Liver (tissue), 8 donors: ENCODE measurements at regions not wholly inside any gene's neighbourhood (a gene's known extent, or its start where the extent isn't known, plus 50 kb on each side); places are given as distances from the start of the nearest gene placed in this dataset.

ENCODE experiments used
- DNase-seq: peaks from one replicate; pipeline ENCODE4 v3.0.0-alpha.2; 2017; ENCODE audit warnings: low spot score
- H3K27ac ChIP-seq, 2 donors: one replicate each; pipeline ENCODE4 v1.7.0; 2013; ENCODE audit warnings: inconsistent platforms in 2 of 2, low read length in 2 of 2, control low read depth in 1 of 2, low read depth in 1 of 2, mild to moderate bottlenecking in 1 of 2
- H3K27me3 ChIP-seq, 4 donors: one replicate each; pipeline versions ENCODE4 v1.6.1 to v1.7.0; 2013; ENCODE audit warnings: low read length in 3 of 4, inconsistent platforms in 1 of 4, mild to moderate bottlenecking in 1 of 4, moderate library complexity in 1 of 4; ENCODE audit not compliant: control insufficient read depth in 4 of 4, insufficient read depth in 4 of 4
- H3K36me3 ChIP-seq, 4 donors: one replicate each; pipeline versions ENCODE4 v1.6.1 to v1.7.0; 2013; ENCODE audit warnings: low read length in 3 of 4, mild to moderate bottlenecking in 3 of 4, low read depth in 1 of 4, moderate library complexity in 1 of 4; ENCODE audit not compliant: control insufficient read depth in 4 of 4, insufficient read depth in 3 of 4
- H3K4me1 ChIP-seq, 4 donors: one replicate each; pipeline versions ENCODE4 v1.6.1 to v1.7.0; 2013; ENCODE audit warnings: low read length in 3 of 4, mild to moderate bottlenecking in 3 of 4, moderate library complexity in 1 of 4; ENCODE audit not compliant: control insufficient read depth in 4 of 4, insufficient read depth in 4 of 4
- H3K4me3 ChIP-seq, 3 donors: one replicate each; pipeline versions ENCODE4 v1.6.1 to v1.7.0; 2013; ENCODE audit warnings: low read length in 3 of 3, control low read depth in 1 of 3, low read depth in 1 of 3, mild to moderate bottlenecking in 1 of 3
- H3K9ac ChIP-seq, 2 donors: one replicate each; pipeline ENCODE4 v1.7.0; 2013; ENCODE audit warnings: low read length in 2 of 2, mild to moderate bottlenecking in 2 of 2, moderate library complexity in 2 of 2, control low read depth in 1 of 2, low read depth in 1 of 2
- H3K9me3 ChIP-seq, 4 donors: one replicate each; pipeline versions ENCODE4 v1.6.1 to v1.7.0; 2013; ENCODE audit warnings: low read length in 3 of 4; ENCODE audit not compliant: control insufficient read depth in 4 of 4
- ATF3 ChIP-seq: IDR thresholded peaks from 2 replicates; pipeline ENCODE4 v1.6.1; 2016; ENCODE audit warnings: antibody characterized with exemption
- CTCF ChIP-seq: fragments of 150-350 bp; IDR thresholded peaks from 2 replicates; pipeline ENCODE4 v1.5.1; 2017; ENCODE audit warnings: improper control_type of control experiment, low read depth, low read length; ENCODE audit not compliant: missing input control
- EGR1 ChIP-seq, 2 donors: IDR thresholded peaks; 2 replicates each; pipeline ENCODE4 v1.6.1; 2016 to 2018; ENCODE audit warnings: antibody characterized with exemption in 2 of 2, low read depth in 2 of 2
- FOXA2 ChIP-seq: IDR thresholded peaks from 2 replicates; pipeline ENCODE4 v1.6.1; 2016; ENCODE audit warnings: antibody characterized with exemption
- GABPA ChIP-seq, 2 donors: IDR thresholded peaks in 1 of 2; conservative IDR thresholded peaks in 1 of 2; 2 replicates each; pipeline ENCODE4 v1.6.1; 2016; ENCODE audit warnings: antibody characterized with exemption in 2 of 2, mild to moderate bottlenecking in 1 of 2, moderate library complexity in 1 of 2
- HNF4A ChIP-seq, 2 donors: conservative IDR thresholded peaks; 2 replicates each; pipeline ENCODE4 v1.6.1; 2016; ENCODE audit warnings: antibody characterized with exemption in 2 of 2, mild to moderate bottlenecking in 2 of 2
- MAX ChIP-seq: IDR thresholded peaks from 2 replicates; pipeline ENCODE4 v1.6.1; 2016; ENCODE audit warnings: antibody characterized with exemption
- NR2F2 ChIP-seq: IDR thresholded peaks from 2 replicates; pipeline ENCODE4 v1.6.1; 2016; ENCODE audit warnings: antibody characterized with exemption
- RAD21 ChIP-seq, 2 donors: IDR thresholded peaks; 2 replicates each; pipeline ENCODE4 v1.6.1; 2016; ENCODE audit warnings: antibody characterized with exemption in 2 of 2, mild to moderate bottlenecking in 2 of 2
- RXRA ChIP-seq, 2 donors: IDR thresholded peaks; 2 replicates each; pipeline ENCODE4 v1.6.1; 2017 to 2018; ENCODE audit warnings: antibody characterized with exemption in 2 of 2, mild to moderate bottlenecking in 1 of 2
- YY1 ChIP-seq: IDR thresholded peaks from 2 replicates; pipeline ENCODE4 v1.6.1; 2016; ENCODE audit warnings: antibody characterized with exemption, mild to moderate bottlenecking
- ZBTB33 ChIP-seq: IDR thresholded peaks from 2 replicates; pipeline ENCODE4 v1.6.1; 2016; ENCODE audit warnings: antibody characterized with exemption
- WGBS: extraction: QIAGEN DNeasy Blood & Tissue Kit; methylation state at CpG from one replicate; pipeline ENCODE4 v1.1.7; 2013; 5-methylcytosine and 5-hydroxymethylcytosine counted together
- donor health status: healthy.
- donor health status: healthy.
- donor health status: healthy.
- donor health status: healthy.
- donor health status: healthy.

GRCh38 chr18:28961669-28962228, 784.8 kb upstream of the CDH2 start:
- Histone ChIP-seq H3K36me3 (no peaks in the 10 kb centered on the region), H3K4me1 (no peaks in the 10 kb centered on the region), H3K9me3 (no peaks in the 10 kb centered on the region), H3K27ac (no peak overlapping the region), H3K27me3 (no peaks in the 10 kb centered on the region), H3K4me3 (no peak overlapping the region), H3K9ac (no peak overlapping the region)
- TF ChIP-seq NR2F2 = no peak
- no peak for TF ChIP-seq EGR1 (IDR thresholded peaks at IDR 0.05; ENCODE audit: low read depth in 2 of 2)
- TF ChIP-seq ATF3 = no peak
- no peak for TF ChIP-seq FOXA2
- TF ChIP-seq HNF4A (conservative IDR thresholded peaks at IDR 0.05) = no peak
- no peak for TF ChIP-seq ZBTB33
- no peak for TF ChIP-seq YY1
- TF ChIP-seq MAX = no peak
- TF ChIP-seq RXRA (IDR thresholded peaks at IDR 0.05) = no peak
- TF ChIP-seq RAD21 (IDR thresholded peaks at IDR 0.05) = peak; percentile 73 to 74
- peak; percentile 39 for TF ChIP-seq CTCF
- TF ChIP-seq GABPA (IDR thresholded peaks at IDR 0.05 in 1 of 2, conservative IDR thresholded peaks at IDR 0.05 in 1 of 2) = no peak
- DNase-seq = no peak
- WGBS = 69% methylated on average over 8 of the region's 8 CpGs

GRCh38 chr18:28960146-28960545, 783.2 kb upstream of the CDH2 start:
- Histone ChIP-seq H3K9me3 (no peaks in the 10 kb centered on the region), H3K36me3 (no peaks in the 10 kb centered on the region), H3K4me1 (no peaks in the 10 kb centered on the region), H3K27ac (no peak overlapping the region), H3K4me3 (no peak overlapping the region), H3K9ac (no peak overlapping the region), H3K27me3 (no peaks in the 10 kb centered on the region)
- 74% methylated on average over 2 of the region's 2 CpGs for WGBS
- DNase-seq = no peak
- no peak for TF ChIP-seq HNF4A (conservative IDR thresholded peaks at IDR 0.05)
- no peak for TF ChIP-seq ATF3

- TF ChIP-seq HNF4A (conservative IDR thresholded peaks at IDR 0.05) = no peak
- peaks cover 0 to 7% (median 3%) of the 10 kb centered on the region in 4 donors for H3K9me3 ChIP-seq
- H3K36me3 ChIP-seq = no peaks in the 10 kb centered on the region
- no peak overlapping the region for H3K27ac ChIP-seq
- no peaks in the 10 kb centered on the region for H3K27me3 ChIP-seq
- H3K4me1 ChIP-seq = no peaks in the 10 kb centered on the region
- no peak overlapping the region for H3K4me3 ChIP-seq
- H3K9ac ChIP-seq = no peak overlapping the region
- DNase-seq = no peak
These were observed 775.4 kb upstream of the CDH2 start for GRCh38 chr18:28952339-28952738.
